IgD-negative memory B cell (primary cell): ENCODE measurements at regions not wholly inside any gene's neighbourhood (a gene's known extent, or its start where the extent isn't known, plus 50 kb on each side); places are given as distances from the start of the nearest gene placed in this dataset.
"Not testable (repeated sequence)": the region's sequence is repeated elsewhere in the genome, so short reads cannot be mapped to it uniquely, and the experiment has no call there.

Experiments used
- H3K27ac Mint-ChIP-seq, 3 donors: one replicate each; pipeline ENCODE4 v1.8.0; 2020 to 2022; ENCODE audit warnings: mild to moderate bottlenecking in 3 of 3, mixed read lengths in 3 of 3, moderate library complexity in 1 of 3
- H3K27me3 Mint-ChIP-seq: one replicate; pipeline ENCODE4 v1.8.0; 2021; ENCODE audit warnings: mixed read lengths
- H3K36me3 Mint-ChIP-seq: one replicate; pipeline ENCODE4 v1.8.0; 2020; ENCODE audit warnings: mild to moderate bottlenecking, mixed read lengths
- H3K4me1 Mint-ChIP-seq, 3 donors: one replicate each; pipeline ENCODE4 v1.8.0; 2020 to 2022; ENCODE audit warnings: mixed read lengths in 3 of 3, mild to moderate bottlenecking in 1 of 3
- H3K4me3 Mint-ChIP-seq, 4 donors: one replicate each; pipeline ENCODE4 v1.8.0; 2020 to 2022; ENCODE audit warnings: mild to moderate bottlenecking in 4 of 4, mixed read lengths in 4 of 4, moderate library complexity in 3 of 4
- H3K9me3 Mint-ChIP-seq, 3 donors: one replicate each; pipeline ENCODE4 v1.8.0; 2020 to 2021; ENCODE audit warnings: mixed read lengths in 3 of 3, mild to moderate bottlenecking in 1 of 3

- no peak overlapping the region for H3K27ac Mint-ChIP-seq
- no peak overlapping the region for H3K4me3 Mint-ChIP-seq
- peaks cover 2% of the 10 kb centered on the region for H3K36me3 Mint-ChIP-seq
- no peaks in the 10 kb centered on the region for H3K9me3 Mint-ChIP-seq
- H3K27me3 Mint-ChIP-seq = peaks cover 3% of the 10 kb centered on the region
- peaks cover 0 to 6% (median 5%) of the 10 kb centered on the region in 3 donors for H3K4me1 Mint-ChIP-seq
Observed at GRCh38 chr11:72525466-72525865, 91.1 kb upstream of the CLPB start.

- Mint-ChIP-seq H3K27me3 (peaks cover 3% of the 10 kb centered on the region), H3K9me3 (no peaks in the 10 kb centered on the region), H3K36me3 (peaks cover 2% of the 10 kb centered on the region), H3K4me3 (no peak overlapping the region), H3K27ac (no peak overlapping the region), H3K4me1 (peaks cover under 1 to 7% (median 5%) of the 10 kb centered on the region in 3 donors)
Observed at GRCh38 chr11:72524711-72525110, 90.4 kb upstream of the CLPB start.

- Mint-ChIP-seq H3K4me3 (no peak overlapping the region), H3K9me3 (no peaks in the 10 kb centered on the region), H3K36me3 (peaks cover 2% of the 10 kb centered on the region), H3K27ac (no peak overlapping the region), H3K4me1 (peaks cover 5 to 13% (median 7%) of the 10 kb centered on the region in 3 donors), H3K27me3 (peaks cover 3% of the 10 kb centered on the region)
Observed at GRCh38 chr11:72523991-72524390, 89.7 kb upstream of the CLPB start.

- Mint-ChIP-seq H3K9me3 (no peaks in the 10 kb centered on the region), H3K4me3 (no peak overlapping the region), H3K36me3 (peaks cover under 1% of the 10 kb centered on the region), H3K4me1 (peaks cover 5 to 13% (median 7%) of the 10 kb centered on the region in 3 donors), H3K27ac (no peak overlapping the region), H3K27me3 (peaks cover 3% of the 10 kb centered on the region)
Observed at GRCh38 chr11:72522186-72522585, 87.9 kb upstream of the CLPB start.

GRCh38 chr11:72521664-72522063 is 87.3 kb upstream of the CLPB start:
- H3K9me3 Mint-ChIP-seq = no peaks in the 10 kb centered on the region
- H3K4me3 Mint-ChIP-seq = no peak overlapping the region
- H3K27ac Mint-ChIP-seq = no peak overlapping the region
- H3K36me3 Mint-ChIP-seq = peaks cover 1% of the 10 kb centered on the region
- H3K27me3 Mint-ChIP-seq = peaks cover 3% of the 10 kb centered on the region
- H3K4me1 Mint-ChIP-seq = peaks cover 5 to 13% (median 7%) of the 10 kb centered on the region in 3 donors

GRCh38 chr11:72520815-72521214 is 86.5 kb upstream of the CLPB start:
- peaks cover 5 to 13% (median 7%) of the 10 kb centered on the region in 3 donors for H3K4me1 Mint-ChIP-seq
- peaks cover 6% of the 10 kb centered on the region for H3K27me3 Mint-ChIP-seq
- no peak overlapping the region for H3K4me3 Mint-ChIP-seq
- peaks cover 0 to 4% (median 0%) of the 10 kb centered on the region in 3 donors for H3K9me3 Mint-ChIP-seq
- H3K27ac Mint-ChIP-seq = no peak overlapping the region
- H3K36me3 Mint-ChIP-seq = peaks cover 1% of the 10 kb centered on the region

GRCh38 chr11:72519882-72520281 is 85.6 kb upstream of the CLPB start:
- Mint-ChIP-seq H3K27ac (peak overlapping the region in 1 of 3 donors; percentile 7), H3K4me3 (peak overlapping the region in 3 of 4 donors; percentile 11 to 61 (median 29)), H3K4me1 (peaks cover 5 to 13% (median 7%) of the 10 kb centered on the region in 3 donors)
- not testable (repeated sequence) for H3K9me3 Mint-ChIP-seq, H3K27me3 Mint-ChIP-seq, H3K36me3 Mint-ChIP-seq

GRCh38 chr11:72519220-72519881 is 85.0 kb upstream of the CLPB start:
- peak overlapping the region in 1 of 3 donors; percentile 7 for H3K27ac Mint-ChIP-seq
- H3K27me3 Mint-ChIP-seq = peaks cover 6% of the 10 kb centered on the region
- H3K9me3 Mint-ChIP-seq = peaks cover 0 to 4% (median 4%) of the 10 kb centered on the region in 3 donors
- H3K4me3 Mint-ChIP-seq = peak overlapping the region; percentile 11 to 81 (median 60)
- H3K4me1 Mint-ChIP-seq = peaks cover 5 to 13% (median 7%) of the 10 kb centered on the region in 3 donors
- peaks cover 1% of the 10 kb centered on the region for H3K36me3 Mint-ChIP-seq

GRCh38 chr11:72514331-72514730 is 80.0 kb upstream of the CLPB start:
- H3K36me3 Mint-ChIP-seq = peaks cover 1% of the 10 kb centered on the region
- H3K4me1 Mint-ChIP-seq = peaks cover 0 to 3% (median 2%) of the 10 kb centered on the region in 3 donors
- no peak overlapping the region for H3K4me3 Mint-ChIP-seq
- H3K27me3 Mint-ChIP-seq = peaks cover 13% of the 10 kb centered on the region
- H3K9me3 Mint-ChIP-seq = peaks cover 11 to 21% (median 19%) of the 10 kb centered on the region in 3 donors
- no peak overlapping the region for H3K27ac Mint-ChIP-seq

GRCh38 chr11:72513411-72513810 is 79.1 kb upstream of the CLPB start:
- Mint-ChIP-seq H3K4me1 (no peaks in the 10 kb centered on the region), H3K27me3 (peaks cover 13% of the 10 kb centered on the region), H3K4me3 (no peak overlapping the region), H3K36me3 (peaks cover 1% of the 10 kb centered on the region), H3K9me3 (peaks cover 11 to 21% (median 21%) of the 10 kb centered on the region in 3 donors), H3K27ac (no peak overlapping the region)

- peaks cover 1% of the 10 kb centered on the region for H3K36me3 Mint-ChIP-seq
- no peak overlapping the region for H3K27ac Mint-ChIP-seq
- H3K4me1 Mint-ChIP-seq = no peaks in the 10 kb centered on the region
- peaks cover 11 to 22% (median 21%) of the 10 kb centered on the region in 3 donors for H3K9me3 Mint-ChIP-seq
- peaks cover 13% of the 10 kb centered on the region for H3K27me3 Mint-ChIP-seq
- no peak overlapping the region for H3K4me3 Mint-ChIP-seq
Observed at GRCh38 chr11:72512956-72513355, 78.6 kb upstream of the CLPB start.

GRCh38 chr11:72511393-72512047 is 77.2 kb upstream of the CLPB start:
- peaks cover 3% of the 10 kb centered on the region for H3K36me3 Mint-ChIP-seq
- H3K27me3 Mint-ChIP-seq = peaks cover 12% of the 10 kb centered on the region
- no peaks in the 10 kb centered on the region for H3K4me1 Mint-ChIP-seq
- peaks cover 15 to 27% (median 21%) of the 10 kb centered on the region in 3 donors for H3K9me3 Mint-ChIP-seq
- no peak overlapping the region for H3K27ac Mint-ChIP-seq
- no peak overlapping the region for H3K4me3 Mint-ChIP-seq

- peaks cover 18 to 33% (median 29%) of the 10 kb centered on the region in 3 donors for H3K9me3 Mint-ChIP-seq
Observed at GRCh38 chr11:72507050-72507449, 72.7 kb upstream of the CLPB start.

GRCh38 chr11:72497731-72498130 is 63.4 kb upstream of the CLPB start:
- Mint-ChIP-seq H3K27me3 (no peaks in the 10 kb centered on the region), H3K4me1 (no peaks in the 10 kb centered on the region), H3K9me3 (peaks cover 1 to 7% (median 5%) of the 10 kb centered on the region in 3 donors), H3K27ac (no peak overlapping the region), H3K36me3 (peaks cover 5% of the 10 kb centered on the region), H3K4me3 (no peak overlapping the region)

More at GRCh38 chr11:72507050-72507449, 72.7 kb upstream of the CLPB start:
- Mint-ChIP-seq H3K36me3 (peaks cover 5% of the 10 kb centered on the region), H3K4me3 (no peak overlapping the region), H3K27ac (no peak overlapping the region), H3K27me3 (peaks cover 15% of the 10 kb centered on the region), H3K4me1 (no peaks in the 10 kb centered on the region)

- no peaks in the 10 kb centered on the region for H3K9me3 Mint-ChIP-seq
- H3K4me1 Mint-ChIP-seq = no peaks in the 10 kb centered on the region
- H3K36me3 Mint-ChIP-seq = peaks cover 3% of the 10 kb centered on the region
- H3K4me3 Mint-ChIP-seq = no peak overlapping the region
- no peaks in the 10 kb centered on the region for H3K27me3 Mint-ChIP-seq
- H3K27ac Mint-ChIP-seq = no peak overlapping the region
Observed at GRCh38 chr11:72494109-72494429, 59.7 kb upstream of the CLPB start.
